ENCODE measurements at regions not wholly inside any gene's neighbourhood (a gene's known extent, or its start where the extent isn't known, plus 50 kb on each side); places are given as distances from the start of the nearest gene placed in this dataset.

DNA sequence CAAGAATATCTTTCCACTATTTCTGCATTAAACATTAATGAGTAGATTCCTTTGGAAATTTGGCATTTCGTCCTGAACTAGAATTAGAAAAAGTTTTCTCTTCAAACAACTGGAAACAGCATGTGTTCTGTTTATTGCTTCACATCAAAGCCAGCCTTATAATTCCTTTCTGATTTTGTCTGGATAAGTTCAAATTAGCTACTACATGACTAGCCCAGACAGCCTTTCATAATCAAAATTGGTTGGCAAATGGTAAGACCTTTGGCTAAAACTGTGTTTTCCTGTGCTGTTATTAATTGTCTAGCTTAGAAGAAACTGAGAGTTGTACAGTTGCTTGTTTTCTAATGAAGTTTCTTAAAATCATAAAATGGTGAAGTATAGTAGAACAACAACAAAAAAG lies 52.7 kb upstream of the P3H2 start:
- Histone ChIP-seq H3K36me3 (ENCODE audit: control insufficient read depth, insufficient read depth, low read length) (no peaks in the 10 kb centered on the region), H3K27me3 (ENCODE audit: control insufficient read depth, insufficient read depth, low read length) (no peaks in the 10 kb centered on the region), H3K9me3 (ENCODE audit: control insufficient read depth, insufficient read depth, low read length) (no peaks in the 10 kb centered on the region), H3K4me3 (ENCODE audit: low read depth, low read length) (no peak overlapping the region), H3K9ac (ENCODE audit: low read depth, low read length) (no peak overlapping the region), H3K4me1 (ENCODE audit: control insufficient read depth, insufficient read depth, low read length) (peaks cover 12% of the 10 kb centered on the region), H3K27ac (ENCODE audit: low read depth, low read length) (no peak overlapping the region)

DNA sequence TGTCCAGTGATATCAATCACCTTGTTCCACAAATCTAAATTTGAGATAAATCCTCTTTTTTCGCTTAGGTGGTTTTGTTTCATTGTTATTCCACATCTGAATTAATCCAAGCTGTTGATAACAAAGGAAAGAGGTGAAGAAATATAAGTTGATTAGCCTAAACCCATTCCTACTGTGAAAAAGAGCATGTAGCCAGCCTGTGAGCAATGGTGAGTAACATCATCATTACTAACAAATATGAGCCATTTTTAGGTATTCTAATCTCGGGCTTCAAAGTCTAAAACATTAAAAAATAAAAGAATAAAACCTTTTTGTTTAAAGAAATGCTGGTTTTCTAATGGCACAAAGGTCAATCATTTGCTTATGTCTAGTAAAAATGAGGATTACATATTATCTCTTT lies 52.1 kb upstream of the P3H2 start:
- Histone ChIP-seq H3K4me1 (ENCODE audit: control insufficient read depth, insufficient read depth, low read length) (peaks cover 15% of the 10 kb centered on the region), H3K36me3 (ENCODE audit: control insufficient read depth, insufficient read depth, low read length) (no peaks in the 10 kb centered on the region), H3K4me3 (ENCODE audit: low read depth, low read length) (no peak overlapping the region), H3K27ac (ENCODE audit: low read depth, low read length) (no peak overlapping the region), H3K9ac (ENCODE audit: low read depth, low read length) (no peak overlapping the region), H3K9me3 (ENCODE audit: control insufficient read depth, insufficient read depth, low read length) (no peaks in the 10 kb centered on the region), H3K27me3 (ENCODE audit: control insufficient read depth, insufficient read depth, low read length) (no peaks in the 10 kb centered on the region)

Measured in HUES48 (cell line).